ENCODE measurements at regions not wholly inside any gene's neighbourhood (a gene's known extent, or its start where the extent isn't known, plus 50 kb on each side); places are given as distances from the start of the nearest gene placed in this dataset.

- Histone ChIP-seq H3K36me3 (no peaks in the 10 kb centered on the region), H3K4me1 (no peaks in the 10 kb centered on the region), H3K27ac (no peak overlapping the region), H3K4me3 (no peak overlapping the region), H3K27me3 (no peaks in the 10 kb centered on the region), H3K9me3 (no peaks in the 10 kb centered on the region)
- 70 to 78% methylated on average over 1 of the region's 1 CpG for WGBS, 2 donors
- no peak for DNase-seq
- no peak for TF ChIP-seq POLR2A (IDR thresholded peaks at IDR 0.05)
- TF ChIP-seq CTCF (IDR thresholded peaks at IDR 0.05), result no peak
- intact Hi-C loops (cut with DNase I), result no loop called here
These were observed 427.9 kb upstream of the ADAMTSL1 start for GRCh38 chr9:18046068-18046467.

DNA sequence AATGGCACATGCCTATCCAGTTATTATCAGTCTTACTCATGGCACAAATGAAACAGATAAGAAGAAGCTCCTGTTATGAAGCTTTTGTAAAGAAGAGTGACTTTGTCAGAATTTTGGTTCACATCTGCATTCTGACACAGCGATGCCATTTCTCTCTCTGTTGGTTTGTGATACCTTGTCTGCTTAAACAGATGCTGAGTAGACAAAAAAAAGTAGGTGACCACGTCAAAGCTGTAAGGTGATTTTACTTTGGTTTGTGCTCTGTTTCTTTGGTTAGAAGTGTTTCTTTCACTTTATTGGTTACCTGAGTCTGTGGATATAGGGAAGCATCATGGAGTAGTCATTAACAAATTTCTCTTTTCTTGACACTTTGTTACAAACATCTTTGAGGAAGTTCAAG lies 422.3 kb upstream of the ADAMTSL1 start:
- intact Hi-C loops (cut with DNase I), result no loop called here
- no peaks in the 10 kb centered on the region for H3K4me1 ChIP-seq
- no peak overlapping the region for H3K4me3 ChIP-seq
- no peaks in the 10 kb centered on the region for H3K27me3 ChIP-seq
- WGBS, 2 donors, result 77 to 78% methylated on average over 2 of the region's 2 CpGs
- no peaks in the 10 kb centered on the region for H3K9me3 ChIP-seq
- no peak overlapping the region for H3K27ac ChIP-seq
- DNase-seq, result no peak
- no peaks in the 10 kb centered on the region for H3K36me3 ChIP-seq
- TF ChIP-seq POLR2A (IDR thresholded peaks at IDR 0.05) (no peak), CTCF (IDR thresholded peaks at IDR 0.05) (no peak)

- no peak for DNase-seq
- no peak overlapping the region for H3K27ac ChIP-seq
- H3K4me1 ChIP-seq, result no peaks in the 10 kb centered on the region
- intact Hi-C loops (cut with DNase I), result no loop called here
- no peaks in the 10 kb centered on the region for H3K36me3 ChIP-seq
- H3K9me3 ChIP-seq, result no peaks in the 10 kb centered on the region
- TF ChIP-seq POLR2A (IDR thresholded peaks at IDR 0.05) (no peak), CTCF (IDR thresholded peaks at IDR 0.05) (no peak)
- H3K27me3 ChIP-seq, result no peaks in the 10 kb centered on the region
- H3K4me3 ChIP-seq, result no peak overlapping the region
These were observed 421.9 kb upstream of the ADAMTSL1 start for GRCh38 chr9:18052060-18052459.

DNA sequence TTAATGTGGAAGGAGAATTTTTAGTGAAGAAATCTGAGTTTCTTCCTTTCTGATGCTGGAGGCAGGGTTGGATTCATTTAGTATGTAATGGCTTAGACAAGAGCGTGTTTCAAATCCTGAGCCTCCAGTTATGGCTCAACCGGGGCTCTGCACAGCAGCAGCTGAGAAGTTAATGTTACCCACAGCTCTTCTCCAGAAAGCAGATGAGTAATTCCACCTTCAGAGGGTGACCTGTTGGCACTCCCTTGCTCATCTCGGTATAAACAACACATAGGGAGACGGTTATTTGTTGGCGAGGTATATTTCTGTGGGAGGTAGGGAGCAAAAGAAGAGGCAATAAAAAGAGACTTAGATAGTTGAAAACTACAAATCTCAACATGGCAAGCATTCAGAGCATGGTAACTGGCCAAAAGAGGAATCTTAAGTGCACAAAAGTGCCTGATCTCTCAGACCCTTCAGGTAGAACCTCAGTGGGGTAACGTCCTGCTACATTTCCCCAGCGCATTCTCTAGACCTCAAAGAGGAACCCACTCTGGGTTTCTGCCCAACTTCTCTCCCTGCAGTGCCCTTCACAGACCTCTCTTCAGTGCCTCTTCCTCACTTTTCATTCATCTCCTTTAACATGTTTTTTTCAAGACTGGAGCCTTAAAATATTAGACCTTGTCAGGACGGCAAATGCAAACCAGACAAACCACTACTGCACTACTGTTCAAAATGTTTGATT lies 417.5 kb upstream of the ADAMTSL1 start:
- H3K36me3 ChIP-seq, result no peaks in the 10 kb centered on the region
- no peak overlapping the region for H3K27ac ChIP-seq
- intact Hi-C loops (cut with DNase I), result no loop called here
- H3K4me1 ChIP-seq, result peaks cover 0 to 7% (median 0%) of the 10 kb centered on the region in 3 donors
- 38 to 50% methylated on average over 7 of the region's 8 CpGs for WGBS, 2 donors
- no peaks in the 10 kb centered on the region for H3K9me3 ChIP-seq
- no peak overlapping the region for H3K4me3 ChIP-seq
- DNase-seq, result no peak
- no peaks in the 10 kb centered on the region for H3K27me3 ChIP-seq
- TF ChIP-seq POLR2A (IDR thresholded peaks at IDR 0.05) (no peak), CTCF (IDR thresholded peaks at IDR 0.05) (no peak)

GRCh38 chr9:18056993-18057369 lies 417.0 kb upstream of the ADAMTSL1 start:
- peaks cover 0 to 7% (median 0%) of the 10 kb centered on the region in 3 donors for H3K4me1 ChIP-seq
- no peak overlapping the region for H3K27ac ChIP-seq
- TF ChIP-seq POLR2A (IDR thresholded peaks at IDR 0.05) (no peak), CTCF (IDR thresholded peaks at IDR 0.05) (no peak)
- WGBS, 2 donors, result 61 to 72% methylated on average over 4 of the region's 4 CpGs
- intact Hi-C loops (cut with DNase I), result no loop called here
- no peaks in the 10 kb centered on the region for H3K9me3 ChIP-seq
- H3K36me3 ChIP-seq, result no peaks in the 10 kb centered on the region
- no peak overlapping the region for H3K4me3 ChIP-seq
- DNase-seq, result no peak
- H3K27me3 ChIP-seq, result no peaks in the 10 kb centered on the region

Measured in esophagus squamous epithelium (tissue), 5 donors.